Fibroblast of upper back skin (primary cell): ENCODE measurements at regions not wholly inside any gene's neighbourhood (a gene's known extent, or its start where the extent isn't known, plus 50 kb on each side); places are given as distances from the start of the nearest gene placed in this dataset.
"Not testable (repeated sequence)": the region's sequence is repeated elsewhere in the genome, so short reads cannot be mapped to it uniquely, and the experiment has no call there.

ENCODE experiments used
- DNase-seq: peaks from one replicate; pipeline ENCODE4 v3.0.0-alpha.2; 2013

- DNase-seq = no peak
Observed at GRCh38 chr3:61445924-61446323, 115.4 kb upstream of the PTPRG start.

GRCh38 chr3:61446341-61446740 lies 115.0 kb upstream of the PTPRG start:
- DNase-seq = no peak

- no peak for DNase-seq
Observed at GRCh38 chr3:61448378-61448777, 113.0 kb upstream of the PTPRG start.

GRCh38 chr3:61449327-61450040 lies 111.9 kb upstream of the PTPRG start:
- no peak for DNase-seq

- no peak for DNase-seq
Observed at GRCh38 chr3:61450866-61451265, 110.5 kb upstream of the PTPRG start.

- peak; percentile 40 for DNase-seq
Observed at GRCh38 chr3:61451841-61452240, 109.5 kb upstream of the PTPRG start.

- peak; percentile 71 for DNase-seq
Observed at GRCh38 chr3:61452535-61453090, 108.8 kb upstream of the PTPRG start.

GRCh38 chr3:61454006-61454585 lies 107.3 kb upstream of the PTPRG start:
- no peak for DNase-seq

GRCh38 chr3:61454801-61455200 lies 106.6 kb upstream of the PTPRG start:
- DNase-seq = peak; percentile 32

GRCh38 chr3:61460636-61461035 lies 100.7 kb upstream of the PTPRG start:
- DNase-seq = no peak

GRCh38 chr3:61463191-61463590 lies 98.2 kb upstream of the PTPRG start:
- no peak for DNase-seq

- no peak for DNase-seq
Observed at GRCh38 chr3:61464518-61465140, 96.7 kb upstream of the PTPRG start.

- DNase-seq = no peak
Observed at GRCh38 chr3:61466357-61466756, 95.0 kb upstream of the PTPRG start.

GRCh38 chr3:61483997-61484396 lies 77.4 kb upstream of the PTPRG start:
- no peak for DNase-seq

- no peak for DNase-seq
Observed at GRCh38 chr3:61493339-61493738, 68.0 kb upstream of the PTPRG start.

- DNase-seq = not testable (repeated sequence)
Observed at GRCh38 chr3:61494309-61494708, 67.1 kb upstream of the PTPRG start.

- DNase-seq = no peak
Observed at GRCh38 chr3:61497463-61497862, 63.9 kb upstream of the PTPRG start.

- DNase-seq = no peak
Observed at GRCh38 chr3:61505197-61505596, 56.2 kb upstream of the PTPRG start.

GRCh38 chr3:61507946-61508345 lies 53.4 kb upstream of the PTPRG start:
- no peak for DNase-seq
